GM21447 (cell line): ENCODE measurements at regions not wholly inside any gene's neighbourhood (a gene's known extent, or its start where the extent isn't known, plus 50 kb on each side); places are given as distances from the start of the nearest gene placed in this dataset.
"Not testable (repeated sequence)": the region's sequence is repeated elsewhere in the genome, so short reads cannot be mapped to it uniquely, and the experiment has no call there.

Experiments used
- ATAC-seq: cut with Tn5 transposase; IDR thresholded peaks from one replicate; pipeline ENCODE4 v1.9.1; 2021; ENCODE audit not compliant: unreplicated experiment

GRCh38 chr5:38783011-38783561 is 62.7 kb upstream of the OSMR start:
- ATAC-seq, result no peak

- no peak for ATAC-seq
These were observed 56.7 kb upstream of the OSMR start for GRCh38 chr5:38789134-38789533.

DNA sequence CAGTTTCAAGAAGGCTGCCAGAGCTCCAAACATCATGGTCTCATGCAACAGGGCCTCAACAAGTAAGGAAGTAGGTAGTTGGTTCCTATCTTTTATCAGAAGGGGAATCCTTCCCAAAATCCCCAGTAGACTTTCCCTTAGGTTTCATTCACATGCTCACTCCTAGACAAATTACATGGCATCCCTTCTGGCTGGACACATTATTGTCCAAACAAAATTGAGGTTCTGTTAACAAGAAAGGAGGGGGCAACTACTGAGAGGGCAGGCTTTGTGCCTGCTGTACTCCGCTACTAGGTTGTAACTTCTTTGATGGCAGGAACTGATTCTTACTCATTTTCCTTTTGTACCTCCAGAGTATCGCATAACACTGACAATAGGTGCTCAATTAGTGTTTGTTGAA is 56.0 kb upstream of the OSMR start:
- ATAC-seq, result no peak

- ATAC-seq, result no peak
These were observed 55.5 kb upstream of the OSMR start for GRCh38 chr5:38790268-38790667.

DNA sequence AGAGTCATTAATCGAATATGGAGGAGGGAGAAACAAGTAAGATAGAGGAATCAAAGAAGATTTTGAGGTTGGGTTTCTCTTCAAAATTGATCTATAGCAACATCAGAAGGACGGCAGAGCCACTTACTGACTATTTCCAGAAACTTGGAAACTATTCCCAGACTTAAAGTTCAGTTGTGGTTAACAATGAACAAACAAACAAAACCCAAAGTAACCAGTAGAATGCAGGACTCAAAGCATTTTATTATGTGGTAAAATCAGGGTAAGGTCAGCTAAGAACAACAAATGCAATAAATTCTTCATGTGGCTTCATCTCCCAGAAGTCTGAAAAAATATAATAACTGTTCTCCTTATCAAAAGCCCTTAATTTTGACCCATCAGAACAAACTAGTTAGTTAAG is 54.9 kb upstream of the OSMR start:
- ATAC-seq, result no peak

DNA sequence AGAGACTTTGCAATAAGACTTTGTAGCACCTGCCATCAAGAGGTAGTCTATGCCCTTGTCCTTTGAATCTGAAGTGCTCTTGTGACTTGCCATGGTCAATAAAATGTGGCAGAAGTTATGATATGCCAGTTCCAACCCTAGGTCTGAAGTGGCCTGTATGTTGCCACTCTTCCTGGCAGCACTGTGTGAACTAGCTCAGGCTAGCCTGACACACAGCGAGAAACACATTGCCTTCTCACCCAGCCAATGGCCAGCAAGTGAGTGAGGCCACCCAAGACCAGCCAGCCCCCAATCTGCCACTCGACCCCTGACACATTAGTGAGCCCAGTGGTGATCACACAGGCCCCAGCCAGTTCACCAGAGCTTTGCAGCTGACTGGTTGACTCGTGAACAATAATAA is 52.7 kb upstream of the OSMR start:
- no peak for ATAC-seq

- ATAC-seq, result not testable (repeated sequence)
These were observed 51.8 kb upstream of the OSMR start for GRCh38 chr5:38794037-38794436.

GRCh38 chr5:38794986-38795385 is 50.8 kb upstream of the OSMR start:
- no peak for ATAC-seq

DNA sequence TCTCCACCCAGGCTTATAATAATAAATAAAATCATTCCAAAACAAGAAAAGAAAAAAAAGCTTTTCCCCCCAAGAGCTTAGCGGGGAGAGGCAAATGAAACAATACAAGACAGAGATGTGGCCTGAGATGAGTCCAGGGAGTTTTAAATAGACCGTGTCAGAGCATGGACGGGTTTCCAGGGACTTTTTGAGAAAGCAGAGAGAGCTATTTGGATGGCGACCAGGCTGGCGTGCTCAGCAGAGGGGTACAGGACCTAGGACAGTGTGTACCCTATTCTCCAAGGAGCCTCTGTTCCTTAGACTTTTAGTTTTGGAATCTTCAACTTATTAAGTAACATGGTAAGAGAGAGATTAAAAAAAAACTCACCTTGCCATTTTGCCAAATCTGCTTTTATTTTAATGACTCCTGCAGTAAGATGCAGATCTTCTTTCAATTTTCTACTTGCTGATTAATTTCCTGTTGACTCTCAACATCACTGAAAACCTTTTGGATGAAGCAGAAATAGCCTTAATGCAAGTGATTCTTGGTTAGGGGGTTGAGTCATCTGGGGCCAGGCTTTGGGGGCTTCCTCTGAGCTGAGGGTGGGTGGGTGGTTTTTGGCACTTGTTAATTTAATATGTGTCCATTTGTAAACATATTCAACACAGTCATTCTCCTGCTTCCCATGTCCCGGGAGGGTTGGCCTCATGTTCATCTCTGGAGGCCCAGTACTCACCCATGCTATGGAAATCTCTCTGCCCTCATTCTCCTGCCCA is 49.6 kb upstream of the OSMR start:
- ATAC-seq, result no peak
